H54 (cell line): ENCODE measurements at regions not wholly inside any gene's neighbourhood (a gene's known extent, or its start where the extent isn't known, plus 50 kb on each side); places are given as distances from the start of the nearest gene placed in this dataset.

Experiments used
- DNase-seq: peaks from one replicate; pipeline ENCODE4 v3.0.0; 2011; ENCODE audit warnings: low spot score, mixed read lengths; ENCODE audit not compliant: insufficient read length
- FAIRE-seq: peaks from 3 replicates; lab custom pipeline; 2011; peaks lifted over from hg19 to GRCh38; lab: Jason Lieb, UNC
- POLR2A ChIP-seq: IDR thresholded peaks from 2 replicates; pipeline ENCODE4 v1.6.1; 2011; ENCODE audit warnings: low read depth, mild to moderate bottlenecking, low read length

DNA sequence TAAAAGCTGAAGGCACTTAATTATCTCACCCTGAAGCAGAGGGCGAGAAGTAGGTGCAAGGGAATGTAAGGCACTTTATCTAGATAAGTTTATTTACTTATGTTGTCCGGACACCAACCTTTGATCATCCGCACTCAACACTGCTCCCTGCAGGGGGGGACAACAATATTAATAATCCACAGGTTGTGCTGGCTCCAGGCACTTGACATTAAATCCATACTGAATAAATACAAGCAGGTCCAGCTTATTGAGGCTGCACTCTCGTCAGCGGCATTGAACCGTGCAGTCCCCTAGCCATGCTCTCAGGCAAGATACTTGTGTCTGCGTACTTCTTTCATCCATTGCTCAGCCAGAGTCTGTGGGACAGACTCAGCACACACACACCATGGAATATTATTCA is 374.5 kb upstream of the NBEA start:
- FAIRE-seq (no peak), DNase-seq (no peak)
- no peak for TF ChIP-seq POLR2A

DNA sequence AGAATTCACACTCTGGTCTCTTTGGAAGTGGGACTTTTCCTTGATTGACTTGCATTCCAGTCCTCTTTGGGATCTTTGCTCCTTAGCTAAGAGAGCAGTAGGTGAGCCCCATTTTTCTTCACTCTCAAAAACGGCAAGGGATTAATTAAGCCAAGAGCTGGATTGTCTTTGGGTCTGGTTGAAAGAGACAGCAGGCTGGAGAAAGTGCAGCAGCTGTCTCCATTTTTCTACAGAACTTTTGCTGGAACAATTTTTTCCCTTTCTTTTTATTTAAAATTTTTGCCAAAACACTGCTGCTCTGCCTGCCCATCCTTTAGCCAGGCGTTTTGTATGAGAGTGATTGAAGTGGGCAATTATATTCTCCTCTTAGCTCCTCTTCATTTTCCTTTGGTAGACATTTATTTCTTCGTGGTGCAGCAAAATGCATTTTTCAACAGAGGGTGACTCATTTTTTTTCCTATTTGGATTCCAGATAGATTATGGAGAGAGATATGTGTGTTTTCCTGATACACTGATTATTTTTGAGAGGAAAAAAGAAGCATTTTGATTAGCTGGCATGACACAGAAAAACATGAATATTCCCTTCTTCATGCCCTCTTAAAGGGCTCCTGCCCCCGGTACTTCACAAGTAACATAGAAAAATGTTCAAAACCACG is 371.2 kb upstream of the NBEA start:
- DNase-seq (no peak), FAIRE-seq (no peak)
- TF ChIP-seq POLR2A = no peak

DNA sequence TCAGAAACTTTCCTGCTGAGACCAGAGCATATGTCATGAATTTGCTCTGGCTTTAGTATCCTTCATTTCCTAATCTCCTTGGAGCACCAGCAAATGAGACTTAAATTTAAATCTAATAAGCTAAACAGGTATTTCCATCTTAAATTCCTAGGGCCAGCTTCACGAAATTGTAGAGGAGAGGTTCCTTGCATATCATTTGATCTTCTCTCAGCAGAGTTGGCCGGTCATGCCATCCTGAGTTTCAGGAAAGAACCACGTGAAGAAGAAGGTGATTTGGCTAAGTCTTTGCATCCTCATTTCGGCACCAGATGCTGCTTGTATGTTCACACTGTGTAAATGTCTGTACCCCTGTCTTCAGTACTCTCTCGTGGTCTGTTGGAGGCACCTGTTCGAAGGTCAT is 370.4 kb upstream of the NBEA start:
- FAIRE-seq = no peak
- TF ChIP-seq POLR2A = no peak
- no peak for DNase-seq

DNA sequence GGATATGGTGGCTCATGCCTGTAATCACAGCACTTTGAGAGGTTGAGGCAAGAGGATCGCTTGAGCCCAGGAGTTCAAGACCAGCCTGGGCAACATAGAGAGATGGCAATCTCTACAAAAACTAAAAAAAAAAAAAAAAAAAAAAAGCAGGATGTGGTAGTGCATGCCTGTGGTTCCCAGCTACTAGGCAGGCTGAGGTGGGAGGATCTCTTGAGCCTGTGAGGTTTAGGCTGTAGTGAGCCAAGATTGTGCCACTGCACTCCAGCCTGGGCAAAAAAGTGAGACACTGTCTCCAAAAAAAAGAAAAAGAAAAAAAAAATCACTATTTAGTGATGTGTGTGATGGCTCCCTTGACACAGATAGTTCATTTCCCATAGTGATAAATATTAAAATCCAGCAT is 365.0 kb upstream of the NBEA start:
- FAIRE-seq (no peak), DNase-seq (no peak)
- no peak for TF ChIP-seq POLR2A

DNA sequence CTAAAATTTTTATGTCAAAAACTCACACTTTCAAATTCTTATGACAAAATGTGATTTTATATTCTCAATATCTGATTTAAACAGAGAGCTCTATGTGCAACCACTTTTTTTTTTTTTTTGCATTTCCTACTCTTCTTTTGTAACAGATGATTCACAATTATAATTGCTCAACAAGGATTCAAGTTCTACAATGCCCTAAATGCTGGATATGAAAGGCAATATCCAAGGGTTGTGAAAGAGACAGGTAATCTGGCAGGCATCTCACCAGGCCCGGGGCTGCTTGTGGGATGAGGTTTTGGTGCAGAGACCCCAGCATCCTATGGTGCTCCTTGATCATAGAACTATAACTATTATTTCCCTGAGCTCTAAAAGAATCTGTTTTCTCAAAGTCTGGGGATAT is 363.6 kb upstream of the NBEA start:
- DNase-seq = no peak
- no peak for TF ChIP-seq POLR2A
- FAIRE-seq = no peak

DNA sequence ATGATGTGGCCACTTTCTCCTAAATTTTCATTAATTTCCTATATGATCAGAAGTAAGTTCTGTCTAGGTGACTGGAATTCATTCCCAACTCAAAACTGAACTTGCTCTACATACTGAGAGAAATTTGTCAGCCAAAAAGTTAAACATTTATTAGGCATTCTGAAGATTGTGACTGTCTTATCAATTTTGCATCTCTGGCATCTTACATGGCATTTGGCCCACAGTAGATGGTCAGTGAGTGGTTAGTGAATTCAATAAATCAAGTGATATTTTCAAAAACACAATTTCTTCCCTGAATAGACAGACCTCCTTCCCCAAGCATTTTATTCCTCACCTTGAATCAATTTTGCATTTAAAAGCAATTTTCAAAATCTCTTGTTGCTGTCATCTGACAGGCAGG is 363.2 kb upstream of the NBEA start:
- FAIRE-seq = no peak
- TF ChIP-seq POLR2A = no peak
- no peak for DNase-seq

DNA sequence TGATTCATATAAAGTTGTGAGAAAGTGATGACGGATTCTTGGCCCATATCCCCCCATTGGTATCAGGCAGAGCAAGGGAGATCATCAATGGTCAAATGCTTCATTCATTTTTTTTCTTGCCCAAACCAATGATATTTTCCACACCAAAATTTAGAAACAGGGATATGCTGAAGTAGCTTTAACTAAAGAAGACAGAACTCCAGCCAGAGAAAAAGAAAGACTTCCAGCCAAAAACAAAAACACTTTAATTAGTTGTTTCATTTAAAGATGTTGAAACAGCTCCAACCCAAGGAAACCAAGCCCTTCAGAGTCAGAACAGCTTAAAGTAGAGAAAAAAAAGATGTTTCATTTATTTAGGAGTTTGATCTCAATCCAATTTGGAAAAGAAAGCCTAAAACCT is 358.9 kb upstream of the NBEA start:
- DNase-seq (no peak), FAIRE-seq (no peak)
- no peak for TF ChIP-seq POLR2A

DNA sequence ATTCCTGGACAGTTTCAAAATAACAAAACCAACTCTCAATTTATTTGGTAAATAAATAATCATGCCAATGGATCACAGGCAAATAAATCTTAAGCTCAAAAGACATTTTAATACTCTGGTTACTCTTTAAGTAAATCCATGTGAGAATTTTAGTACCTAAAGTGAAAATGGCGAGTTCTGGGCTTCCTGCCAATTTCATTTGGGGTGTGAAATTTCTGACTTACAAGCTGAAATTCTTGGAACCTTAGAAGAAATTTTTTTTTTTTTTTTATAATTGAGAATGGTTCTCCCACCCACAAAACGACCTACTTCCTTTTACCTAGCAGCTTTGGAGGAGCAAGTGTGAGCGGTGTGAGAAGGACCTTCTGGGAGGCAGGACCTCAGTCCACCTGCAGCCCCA is 354.5 kb upstream of the NBEA start:
- DNase-seq (no peak), FAIRE-seq (no peak)
- TF ChIP-seq POLR2A = no peak

DNA sequence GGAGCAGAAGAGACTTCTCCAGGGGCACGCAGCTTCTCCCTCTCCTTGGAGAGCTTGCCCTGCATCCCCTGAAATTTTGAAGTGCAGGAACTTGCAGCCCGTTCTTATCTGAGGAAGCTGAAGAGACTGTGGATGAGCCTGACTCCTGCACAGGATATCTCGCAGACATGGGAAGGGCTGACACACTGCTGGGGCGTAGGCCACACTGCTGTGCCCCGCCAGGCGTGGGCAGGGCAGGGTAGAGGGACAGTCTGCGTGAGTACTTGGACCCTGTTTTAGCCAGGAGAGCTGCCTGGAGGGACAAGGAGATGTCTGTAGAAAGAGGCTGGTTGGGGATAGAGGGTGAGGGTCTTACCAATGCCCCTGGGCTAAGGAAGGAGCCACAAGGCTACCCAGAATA is 353.7 kb upstream of the NBEA start:
- no peak for DNase-seq
- FAIRE-seq = no peak
- no peak for TF ChIP-seq POLR2A

DNA sequence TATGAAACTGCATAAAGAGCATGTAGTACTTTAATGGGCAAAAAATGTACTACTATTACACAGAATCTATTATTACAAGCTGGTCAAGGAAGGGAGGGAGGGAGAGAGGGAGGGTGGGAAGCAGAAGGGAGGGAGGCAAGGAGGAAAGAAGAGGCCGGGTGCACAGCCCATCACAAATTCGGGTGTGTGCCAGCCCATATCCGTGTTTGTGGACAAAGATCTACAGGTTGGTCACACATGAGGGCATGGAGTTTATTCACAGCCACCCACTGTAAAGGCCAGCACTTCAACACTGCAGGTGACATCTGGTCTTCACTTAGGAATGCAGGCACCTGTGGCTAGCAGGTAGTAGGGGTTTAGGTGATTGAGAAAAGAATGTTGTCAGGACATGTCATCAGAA is 352.5 kb upstream of the NBEA start:
- no peak for TF ChIP-seq POLR2A
- FAIRE-seq (no peak), DNase-seq (no peak)

DNA sequence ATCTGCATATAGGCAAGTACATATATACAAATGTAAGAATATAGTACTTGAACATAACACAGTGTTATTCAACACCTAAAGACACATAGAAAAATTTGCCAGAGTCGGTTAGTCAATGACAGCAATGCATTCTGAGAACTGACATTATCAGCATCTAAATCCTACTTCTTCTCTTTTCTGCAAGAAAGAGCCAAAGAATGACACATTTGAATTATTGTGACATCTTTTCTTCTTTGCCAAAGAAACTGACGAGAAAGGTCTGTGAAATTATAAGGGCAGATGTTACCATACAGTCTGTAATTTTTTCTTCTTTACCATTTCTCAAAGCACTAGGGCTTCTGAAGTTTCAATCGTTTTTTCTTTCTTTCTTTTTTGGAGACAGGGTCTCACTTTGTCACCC is 350.9 kb upstream of the NBEA start:
- no peak for FAIRE-seq
- no peak for TF ChIP-seq POLR2A
- no peak for DNase-seq

DNA sequence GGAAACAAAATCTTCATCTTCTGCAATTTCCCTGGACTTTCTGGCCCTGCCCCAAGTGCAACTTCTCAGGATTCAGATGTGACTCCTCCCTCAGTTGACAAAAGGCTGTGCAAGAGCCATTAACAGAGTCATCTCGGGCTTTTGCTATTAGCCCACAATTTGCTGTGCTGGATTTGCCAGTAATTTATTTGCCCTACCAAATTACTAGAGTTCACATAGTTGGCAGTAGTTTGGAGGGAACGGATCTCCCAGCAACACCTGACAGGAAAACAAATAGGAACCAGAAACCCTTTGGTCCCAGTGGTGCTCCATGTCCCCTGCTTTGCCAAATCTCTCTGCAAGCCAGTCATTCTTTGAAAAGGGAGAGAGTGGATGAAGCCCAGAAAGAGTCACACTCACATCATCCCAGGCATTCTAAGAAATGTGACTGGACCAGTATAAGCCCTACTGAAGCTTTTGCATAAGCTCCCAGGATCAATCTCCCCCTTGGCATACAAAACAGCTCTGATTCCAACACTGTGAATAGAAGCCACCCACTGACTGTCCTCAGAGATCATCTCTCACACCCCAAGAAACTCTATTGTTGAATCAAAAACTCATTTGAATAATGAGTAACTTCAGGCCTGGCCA is 350.1 kb upstream of the NBEA start:
- DNase-seq (no peak), FAIRE-seq (no peak)
- TF ChIP-seq POLR2A = no peak

DNA sequence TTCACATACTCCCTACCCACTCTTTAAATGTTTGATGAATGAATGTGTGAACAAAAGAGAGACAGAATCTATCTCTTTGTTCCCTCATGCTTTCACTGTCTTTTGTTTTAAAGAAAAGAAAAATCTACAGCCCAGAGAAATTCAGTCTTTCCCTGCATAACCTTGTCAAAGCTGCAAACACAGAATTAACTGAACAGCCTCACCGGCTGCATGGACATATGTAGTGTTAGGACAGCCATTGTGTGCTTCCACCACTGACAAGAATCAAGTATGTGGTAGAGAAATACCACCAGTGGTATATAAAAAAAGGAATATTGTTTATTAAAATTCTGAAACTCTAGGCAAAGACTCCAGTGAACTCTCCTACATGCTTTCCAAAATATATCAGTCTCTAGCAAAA is 348.4 kb upstream of the NBEA start:
- TF ChIP-seq POLR2A = no peak
- no peak for FAIRE-seq
- DNase-seq = no peak

DNA sequence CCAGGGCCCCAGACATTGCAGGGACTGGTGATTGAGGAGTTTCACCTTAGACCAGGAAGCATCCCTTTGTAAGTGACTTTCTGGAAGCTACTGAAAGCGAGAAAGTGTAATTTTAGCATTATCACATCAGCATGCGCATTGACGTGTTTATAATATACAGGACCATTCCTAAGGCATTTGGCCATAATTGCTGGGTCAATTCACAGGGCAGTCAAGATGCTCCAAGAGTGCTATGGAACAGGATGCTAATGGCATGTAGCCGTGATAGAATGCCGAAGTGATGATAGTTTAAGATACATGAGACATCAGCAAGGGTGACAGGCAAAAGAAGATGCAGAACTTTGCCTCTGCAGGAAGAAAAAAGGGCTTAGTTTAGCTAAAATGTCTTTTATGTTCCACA is 347.6 kb upstream of the NBEA start:
- FAIRE-seq (no peak), DNase-seq (no peak)
- no peak for TF ChIP-seq POLR2A

DNA sequence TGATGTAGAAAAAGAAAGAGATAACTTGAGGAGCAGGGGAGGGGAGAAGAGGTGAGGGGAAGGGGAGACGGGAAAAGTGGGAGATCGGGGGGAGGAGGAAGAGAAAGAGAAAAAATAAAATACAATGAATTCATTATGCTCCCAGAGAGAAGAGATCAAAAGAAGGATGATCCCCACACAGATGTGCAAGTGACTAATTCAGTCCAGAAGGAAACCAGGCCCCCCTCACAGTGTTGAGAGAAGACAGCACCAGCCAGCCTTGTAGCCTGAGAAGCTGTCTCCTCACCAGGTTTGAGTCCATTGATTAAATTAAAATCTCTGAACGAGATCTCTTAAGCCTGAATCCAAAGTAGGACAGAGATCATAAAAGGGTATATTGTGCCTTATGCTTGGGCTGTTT is 333.7 kb upstream of the NBEA start:
- no peak for TF ChIP-seq POLR2A
- DNase-seq (no peak), FAIRE-seq (no peak)

DNA sequence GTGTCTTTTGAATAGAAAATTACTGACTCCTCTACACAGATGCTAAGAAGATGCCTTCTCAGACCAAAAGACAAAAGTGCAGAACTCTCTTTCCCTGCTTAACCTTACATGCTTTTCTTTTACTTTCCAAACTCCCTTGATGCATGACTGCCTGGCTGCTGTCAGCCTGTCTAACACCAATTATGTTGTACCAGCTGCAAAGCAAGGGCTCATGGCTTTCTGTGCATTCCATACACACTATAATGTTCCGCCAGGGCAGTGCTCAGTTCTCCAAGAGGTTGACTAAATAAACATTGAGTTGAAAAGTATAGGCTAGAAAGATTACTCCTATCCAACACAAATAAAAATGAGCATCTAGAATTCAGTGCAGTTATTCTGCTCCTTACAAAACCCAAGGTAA is 330.4 kb upstream of the NBEA start:
- TF ChIP-seq POLR2A = no peak
- DNase-seq = no peak
- FAIRE-seq = no peak
